Peyer's patch (tissue), 4 donors: ENCODE measurements at regions not wholly inside any gene's neighbourhood (a gene's known extent, or its start where the extent isn't known, plus 50 kb on each side); places are given as distances from the start of the nearest gene placed in this dataset.
"Not testable (repeated sequence)": the region's sequence is repeated elsewhere in the genome, so short reads cannot be mapped to it uniquely, and the experiment has no call there.

Source experiments
- DNase-seq, 3 donors: peaks; one replicate each; pipeline ENCODE4 v3.0.0-alpha.2; 2017 to 2019
- H3K27ac ChIP-seq, 4 donors: fragments of 200-600 bp; sonication (generic); one replicate each; pipeline ENCODE4 v1.5.1; 2016 to 2019
- H3K27me3 ChIP-seq, 2 donors: fragments of 200-600 bp; sonication (generic); one replicate each; pipeline ENCODE4 v1.5.1; 2019
- H3K36me3 ChIP-seq, 3 donors: fragments of 200-600 bp; sonication (generic); one replicate each; pipeline ENCODE4 v1.5.1; 2016 to 2019
- H3K4me1 ChIP-seq, 4 donors: fragments of 200-600 bp; sonication (generic); one replicate each; pipeline ENCODE4 v1.5.1; 2016 to 2019
- H3K4me3 ChIP-seq, 4 donors: fragments of 200-600 bp; sonication (generic); 1 replicate in 3 of 4; 2 replicates in 1 of 4; pipeline ENCODE4 v1.5.1; 2016 to 2019; ENCODE audit warnings: mild to moderate bottlenecking in 1 of 4
- H3K9me3 ChIP-seq, 4 donors: fragments of 200-600 bp; sonication (generic); one replicate each; pipeline ENCODE4 v1.5.1; 2016 to 2019; ENCODE audit warnings: mild to moderate bottlenecking in 1 of 4
- POLR2A ChIP-seq, 2 donors: fragments of 450-650 bp; IDR thresholded peaks; one replicate each; pipeline ENCODE4 v1.5.1; 2017; ENCODE audit warnings: antibody characterized with exemption in 2 of 2, mild to moderate bottlenecking in 2 of 2, moderate library complexity in 2 of 2
- TF ChIP-seq, protein P1 (sequence below), 6 experiments: fragments of 450-650 bp in 4 of 6; fragments of 200-600 bp in 2 of 6; sonication (generic) in 1 of 6; IDR thresholded peaks; one replicate each; pipeline ENCODE4 v1.5.1; 2017 to 2019; ENCODE audit warnings: antibody characterized with exemption in 6 of 6, mild to moderate bottlenecking in 3 of 6, moderate library complexity in 1 of 6

DNA sequence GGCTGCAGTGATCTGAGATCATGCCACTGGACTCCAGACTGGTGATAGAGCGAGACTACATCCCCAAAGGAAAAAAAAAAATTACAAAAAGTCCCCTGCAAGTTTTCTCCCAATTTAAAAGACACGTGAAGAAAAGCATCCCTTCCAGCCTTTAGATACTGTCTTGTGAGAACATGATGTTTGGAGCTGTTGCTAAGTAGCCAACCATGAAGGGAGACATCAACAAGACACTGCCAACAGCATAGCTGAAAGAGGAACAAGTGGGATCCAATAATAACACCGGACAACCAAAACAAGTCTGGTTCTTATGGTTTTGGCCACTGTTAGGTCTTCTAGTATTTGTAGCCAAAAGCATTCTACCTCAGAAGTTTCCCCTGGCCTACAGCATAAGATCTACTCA is 118.9 kb upstream of the CCDC180 start:
- TF ChIP-seq, protein P1, sequence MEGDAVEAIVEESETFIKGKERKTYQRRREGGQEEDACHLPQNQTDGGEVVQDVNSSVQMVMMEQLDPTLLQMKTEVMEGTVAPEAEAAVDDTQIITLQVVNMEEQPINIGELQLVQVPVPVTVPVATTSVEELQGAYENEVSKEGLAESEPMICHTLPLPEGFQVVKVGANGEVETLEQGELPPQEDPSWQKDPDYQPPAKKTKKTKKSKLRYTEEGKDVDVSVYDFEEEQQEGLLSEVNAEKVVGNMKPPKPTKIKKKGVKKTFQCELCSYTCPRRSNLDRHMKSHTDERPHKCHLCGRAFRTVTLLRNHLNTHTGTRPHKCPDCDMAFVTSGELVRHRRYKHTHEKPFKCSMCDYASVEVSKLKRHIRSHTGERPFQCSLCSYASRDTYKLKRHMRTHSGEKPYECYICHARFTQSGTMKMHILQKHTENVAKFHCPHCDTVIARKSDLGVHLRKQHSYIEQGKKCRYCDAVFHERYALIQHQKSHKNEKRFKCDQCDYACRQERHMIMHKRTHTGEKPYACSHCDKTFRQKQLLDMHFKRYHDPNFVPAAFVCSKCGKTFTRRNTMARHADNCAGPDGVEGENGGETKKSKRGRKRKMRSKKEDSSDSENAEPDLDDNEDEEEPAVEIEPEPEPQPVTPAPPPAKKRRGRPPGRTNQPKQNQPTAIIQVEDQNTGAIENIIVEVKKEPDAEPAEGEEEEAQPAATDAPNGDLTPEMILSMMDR (IDR thresholded peaks at IDR 0.05), result no peak
- TF ChIP-seq POLR2A (IDR thresholded peaks at IDR 0.05), result no peak
- H3K4me1 ChIP-seq, result no peaks in the 10 kb centered on the region
- H3K9me3 ChIP-seq, result no peaks in the 10 kb centered on the region
- no peak for DNase-seq
- H3K27ac ChIP-seq, result no peak overlapping the region
- H3K27me3 ChIP-seq, result no peaks in the 10 kb centered on the region
- H3K4me3 ChIP-seq, result no peak overlapping the region
- H3K36me3 ChIP-seq, result no peaks in the 10 kb centered on the region

DNA sequence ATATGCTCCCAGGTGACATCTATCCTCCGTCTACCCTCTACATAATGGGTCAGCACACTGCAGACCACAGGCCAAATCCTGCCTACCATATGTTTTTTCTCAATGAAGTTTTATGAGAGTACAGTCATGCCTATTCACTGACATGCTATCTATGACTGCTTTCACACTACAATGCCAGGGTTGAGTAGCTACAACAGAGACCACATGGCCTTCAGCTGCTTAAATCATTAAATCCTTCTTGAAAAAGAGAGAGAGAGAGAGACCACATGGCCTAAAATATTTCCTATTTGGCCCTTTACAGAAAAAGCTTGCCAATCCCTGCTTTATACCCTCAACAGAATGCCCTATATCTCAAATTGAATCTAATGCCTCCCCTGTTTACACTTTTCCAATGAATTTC is 119.8 kb upstream of the CCDC180 start:
- DNase-seq, H3K27ac ChIP-seq, H3K36me3 ChIP-seq, H3K27me3 ChIP-seq, H3K9me3 ChIP-seq, H3K4me1 ChIP-seq, H3K4me3 ChIP-seq: not testable (repeated sequence)

DNA sequence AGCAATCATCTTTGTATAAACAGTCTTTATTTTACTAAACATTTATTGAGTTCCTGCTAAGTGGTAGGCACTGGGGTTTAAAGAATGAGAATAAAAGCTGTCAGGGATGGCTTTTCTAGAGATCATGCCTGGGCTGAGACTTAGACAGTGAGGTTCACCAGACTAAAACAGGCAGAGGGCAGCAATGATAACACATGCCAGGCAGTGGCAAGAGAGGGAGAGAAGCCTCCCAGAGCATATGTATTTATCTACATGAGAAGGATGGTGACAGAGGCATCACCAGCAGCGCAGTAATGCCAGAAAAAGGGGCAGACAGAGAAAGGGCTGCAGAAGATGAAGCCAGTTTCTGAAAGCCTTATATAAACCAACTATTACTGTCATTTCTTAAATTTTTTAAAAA is 121.0 kb upstream of the CCDC180 start:
- H3K27ac ChIP-seq, result no peak overlapping the region
- no peaks in the 10 kb centered on the region for H3K27me3 ChIP-seq
- no peaks in the 10 kb centered on the region for H3K36me3 ChIP-seq
- no peaks in the 10 kb centered on the region for H3K9me3 ChIP-seq
- H3K4me3 ChIP-seq, result no peak overlapping the region
- no peaks in the 10 kb centered on the region for H3K4me1 ChIP-seq
- no peak for TF ChIP-seq POLR2A (IDR thresholded peaks at IDR 0.05)
- TF ChIP-seq, protein P1 (IDR thresholded peaks at IDR 0.05), result no peak
- DNase-seq, result no peak

DNA sequence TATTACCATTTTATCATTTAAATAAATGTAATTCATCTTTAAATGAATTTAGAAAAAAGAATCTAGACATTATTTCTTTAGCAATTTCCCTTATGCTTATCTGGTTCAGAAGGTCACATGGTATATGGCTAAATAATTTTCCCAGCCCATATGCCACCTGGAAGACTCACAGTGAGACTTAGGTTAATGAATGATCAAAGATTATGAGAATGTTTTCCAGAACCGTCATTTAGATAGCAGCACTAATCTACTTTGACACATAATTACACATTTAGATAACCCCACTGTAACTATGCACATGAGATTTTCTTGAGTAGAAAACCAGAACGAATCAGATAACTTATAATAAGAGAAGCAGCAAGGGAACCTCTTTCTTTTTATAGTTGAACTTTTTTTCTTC is 124.9 kb upstream of the CCDC180 start:
- DNase-seq, H3K9me3 ChIP-seq, H3K27me3 ChIP-seq, H3K27ac ChIP-seq, H3K4me1 ChIP-seq, H3K4me3 ChIP-seq, H3K36me3 ChIP-seq: not testable (repeated sequence)

DNA sequence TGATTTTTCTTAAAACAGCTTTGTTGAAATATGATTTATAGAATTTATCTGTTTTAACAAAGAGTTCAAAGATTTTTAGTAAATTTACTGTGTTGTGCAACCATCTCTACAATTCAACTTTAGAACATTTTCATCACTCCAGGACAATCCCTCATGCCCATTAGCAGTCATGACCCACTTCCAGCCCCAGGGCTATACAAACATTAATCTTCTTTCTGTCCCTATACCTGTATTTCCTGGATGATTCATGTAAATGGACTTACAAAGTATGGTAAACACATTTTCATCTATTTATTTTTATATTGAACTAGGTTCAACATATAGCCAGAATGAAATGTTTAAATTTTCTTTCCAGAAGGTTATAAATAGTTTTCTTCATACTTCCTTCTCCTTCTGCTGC is 127.8 kb upstream of the CCDC180 start:
- Histone ChIP-seq H3K4me1 (no peaks in the 10 kb centered on the region), H3K4me3 (no peak overlapping the region), H3K36me3 (no peaks in the 10 kb centered on the region), H3K27ac (no peak overlapping the region), H3K27me3 (no peaks in the 10 kb centered on the region), H3K9me3 (no peaks in the 10 kb centered on the region)
- TF ChIP-seq POLR2A (IDR thresholded peaks at IDR 0.05), result no peak
- TF ChIP-seq, protein P1 (IDR thresholded peaks at IDR 0.05), result no peak
- DNase-seq, result no peak

DNA sequence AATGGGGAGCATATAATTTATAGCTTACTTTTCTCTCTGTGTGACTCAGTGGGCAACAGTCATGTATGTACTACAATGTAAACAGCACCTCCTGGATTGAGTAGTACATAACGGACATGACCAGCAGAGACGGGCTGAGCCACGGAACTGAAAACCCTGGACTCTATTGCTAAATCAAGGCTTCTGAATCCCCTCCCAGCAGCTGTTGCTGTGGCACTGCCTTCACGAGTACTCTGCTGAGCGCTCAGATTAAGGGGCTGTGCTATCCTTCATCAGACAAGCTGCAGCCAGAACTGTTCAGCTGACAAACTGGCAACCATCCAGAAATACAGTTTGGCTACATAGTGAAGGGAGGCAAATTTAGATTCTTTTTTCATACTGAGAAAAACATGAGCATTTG is 131.3 kb upstream of the CCDC180 start:
- no peak for DNase-seq
- no peaks in the 10 kb centered on the region for H3K36me3 ChIP-seq
- TF ChIP-seq, protein P1 (IDR thresholded peaks at IDR 0.05), result no peak
- no peak for TF ChIP-seq POLR2A (IDR thresholded peaks at IDR 0.05)
- H3K27ac ChIP-seq, result no peak overlapping the region
- H3K4me1 ChIP-seq, result no peaks in the 10 kb centered on the region
- no peak overlapping the region for H3K4me3 ChIP-seq
- H3K9me3 ChIP-seq, result no peaks in the 10 kb centered on the region
- no peaks in the 10 kb centered on the region for H3K27me3 ChIP-seq

DNA sequence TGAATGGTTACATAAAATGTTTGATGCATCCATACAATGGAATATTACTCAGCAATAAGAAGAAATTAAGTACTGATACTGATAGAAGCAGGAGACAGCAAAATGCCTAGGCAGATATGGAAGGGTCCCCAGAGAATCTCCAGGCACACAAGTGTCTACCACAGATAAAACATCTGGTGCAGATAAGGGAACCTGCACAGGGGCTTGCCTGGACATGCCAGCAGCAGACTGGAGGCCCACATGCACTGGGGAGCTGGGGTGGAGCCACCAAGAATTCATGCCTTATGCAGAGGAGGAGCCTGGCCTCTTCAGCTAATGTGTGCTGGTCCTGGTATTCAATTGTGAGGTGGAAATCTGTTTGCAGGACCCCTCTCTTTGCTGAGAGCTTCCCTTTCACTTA is 129.2 kb upstream of the CTSV start:
- H3K27ac ChIP-seq, H3K4me1 ChIP-seq, H3K36me3 ChIP-seq, H3K4me3 ChIP-seq, H3K9me3 ChIP-seq, H3K27me3 ChIP-seq, DNase-seq: not testable (repeated sequence)

DNA sequence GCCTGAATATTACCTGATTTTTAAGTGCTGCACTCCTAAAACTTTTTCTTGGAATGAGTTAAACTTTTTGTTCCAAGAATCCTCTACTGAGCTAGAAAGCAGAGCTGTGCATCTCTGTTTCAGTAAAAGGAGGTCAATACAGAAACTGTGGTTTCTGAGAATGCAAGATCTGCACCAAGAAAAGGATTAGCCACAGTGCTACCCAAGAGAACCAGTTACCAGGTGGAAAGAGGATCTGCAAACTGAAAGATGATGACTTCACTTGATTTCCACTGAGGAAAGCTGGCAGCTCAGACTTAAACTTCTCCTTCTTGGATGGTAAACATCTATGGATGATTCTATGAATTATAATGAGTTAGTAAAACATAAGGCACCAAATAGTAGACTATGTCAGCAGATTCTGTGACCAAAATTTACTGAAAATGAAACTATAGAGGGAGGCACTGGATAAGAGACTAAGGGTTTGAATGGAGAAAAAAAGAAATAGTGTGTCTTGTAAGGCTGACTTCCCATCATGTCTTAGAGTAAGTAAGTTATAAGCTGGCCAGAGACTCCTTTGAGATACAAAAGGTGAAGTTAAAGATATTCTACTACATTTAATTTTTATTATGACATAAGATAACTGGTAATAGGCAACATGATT is 127.7 kb upstream of the CTSV start:
- H3K27me3 ChIP-seq, H3K36me3 ChIP-seq, H3K27ac ChIP-seq, H3K4me1 ChIP-seq, H3K9me3 ChIP-seq, DNase-seq, H3K4me3 ChIP-seq: not testable (repeated sequence)
